ENCODE measurements at regions not wholly inside any gene's neighbourhood (a gene's known extent, or its start where the extent isn't known, plus 50 kb on each side); places are given as distances from the start of the nearest gene placed in this dataset.
"Not testable (repeated sequence)": the region's sequence is repeated elsewhere in the genome, so short reads cannot be mapped to it uniquely, and the experiment has no call there.

- Mint-ChIP-seq H3K4me3 (no peak overlapping the region), H3K36me3 (0 out of 2 replicates have a peak, but pooled peaks cover under 1% of the 10 kb centered on the region), H3K27ac (no peak overlapping the region), H3K27me3 (ENCODE audit: low read depth) (no peaks in the 10 kb centered on the region), H3K9me3 (peaks cover 16% of the 10 kb centered on the region), H3K4me1 (no peaks in the 10 kb centered on the region)
- ATAC-seq (no peak), DNase-seq (ENCODE audit: low spot score) (no peak)
- TF ChIP-seq E2F5 (CRISPR knock-in tag; IDR thresholded peaks at IDR 0.05) (no peak), ZNF396 (CRISPR knock-in tag; IDR thresholded peaks at IDR 0.05; ENCODE audit: borderline replicate concordance) (no peak), FOXP1 (CRISPR knock-in tag; IDR thresholded peaks at IDR 0.05; ENCODE audit: borderline replicate concordance) (no peak), ZNF416 (CRISPR knock-in tag; IDR thresholded peaks at IDR 0.05) (no peak), KAT7 (CRISPR knock-in tag; IDR thresholded peaks at IDR 0.05; ENCODE audit: borderline replicate concordance) (no peak), CREB1 (CRISPR knock-in tag; IDR thresholded peaks at IDR 0.05) (no peak), FOXK1 (CRISPR knock-in tag; IDR thresholded peaks at IDR 0.05) (no peak), ZBTB21 (CRISPR knock-in tag; IDR thresholded peaks at IDR 0.05; ENCODE audit: borderline replicate concordance) (no peak), ZNF671 (CRISPR knock-in tag; IDR thresholded peaks at IDR 0.05) (no peak), ZBTB43 (CRISPR knock-in tag; IDR thresholded peaks at IDR 0.05) (no peak), ZNF532 (CRISPR knock-in tag; IDR thresholded peaks at IDR 0.05; ENCODE audit: borderline replicate concordance) (no peak), MXD4 (CRISPR knock-in tag; IDR thresholded peaks at IDR 0.05; ENCODE audit: borderline replicate concordance) (no peak), NFATC4 (CRISPR knock-in tag; IDR thresholded peaks at IDR 0.05) (no peak), RELA (CRISPR knock-in tag; IDR thresholded peaks at IDR 0.05; ENCODE audit: borderline replicate concordance) (no peak), EMX1 (CRISPR knock-in tag; IDR thresholded peaks at IDR 0.05) (no peak)
- CTCF ChIA-PET, result no interaction called here
- POLR2A ChIA-PET, result interaction anchor here (0.6 to 0.8 kb wide), 2 partner anchors 184 to 739 kb away, joined by 3 read pairs; no protein-coding TSS in a partner anchor
Measured at GRCh38 chr3:153247331-153248330, 85.6 kb downstream of the RAP2B start.

GRCh38 chr3:153248835-153249234 is 86.8 kb downstream of the RAP2B start:
- POLR2A ChIA-PET; H3K4me3 Mint-ChIP-seq; H3K27ac Mint-ChIP-seq; H3K4me1 Mint-ChIP-seq; CTCF ChIA-PET; DNase-seq (ENCODE audit: low spot score); H3K36me3 Mint-ChIP-seq; ATAC-seq; H3K27me3 Mint-ChIP-seq (ENCODE audit: low read depth): not testable (repeated sequence)
- peaks cover 15% of the 10 kb centered on the region for H3K9me3 Mint-ChIP-seq

GRCh38 chr3:153249906-153250305 is 87.9 kb downstream of the RAP2B start:
- H3K36me3 Mint-ChIP-seq, result no peaks in the 10 kb centered on the region
- peaks cover 7% of the 10 kb centered on the region for H3K4me1 Mint-ChIP-seq
- DNase-seq (ENCODE audit: low spot score) (no peak), ATAC-seq (no peak)
- ChIA-PET POLR2A (no interaction called here), CTCF (no interaction called here)
- no peak overlapping the region for H3K4me3 Mint-ChIP-seq
- H3K27ac Mint-ChIP-seq, result no peak overlapping the region
- no peaks in the 10 kb centered on the region for H3K27me3 Mint-ChIP-seq (ENCODE audit: low read depth)
- H3K9me3 Mint-ChIP-seq, result peaks cover 15% of the 10 kb centered on the region
- TF ChIP-seq TCF7 (CRISPR knock-in tag; IDR thresholded peaks at IDR 0.05; ENCODE audit: low read depth) (no peak), ATF3 (CRISPR knock-in tag; conservative IDR thresholded peaks at IDR 0.05) (no peak), ZNF532 (CRISPR knock-in tag; IDR thresholded peaks at IDR 0.05; ENCODE audit: borderline replicate concordance) (no peak), CREB1 (CRISPR knock-in tag; IDR thresholded peaks at IDR 0.05) (no peak), IRF1 (CRISPR knock-in tag; IDR thresholded peaks at IDR 0.05) (no peak)

Measured in WTC11 (cell line).